ENCODE measurements at regions not wholly inside any gene's neighbourhood (a gene's known extent, or its start where the extent isn't known, plus 50 kb on each side); places are given as distances from the start of the nearest gene placed in this dataset.

GRCh38 chr2:206388698-206389097 is 54.6 kb upstream of the ADAM23 start:
- TF ChIP-seq CTCF (conservative IDR thresholded peaks at IDR 0.05; ENCODE audit: low read length) (no peak), EZH2phosphoT487 (IDR thresholded peaks at IDR 0.05; ENCODE audit: borderline replicate concordance) (no peak)
